ENCODE measurements at regions not wholly inside any gene's neighbourhood (a gene's known extent, or its start where the extent isn't known, plus 50 kb on each side); places are given as distances from the start of the nearest gene placed in this dataset.

- ChIA-PET CTCF (no interaction called here), POLR2A (no interaction called here)
- Mint-ChIP-seq H3K4me3 (no peak overlapping the region), H3K9me3 (peaks cover 2% of the 10 kb centered on the region), H3K36me3 (ENCODE audit: low read depth) (no peaks in the 10 kb centered on the region), H3K27me3 (no peaks in the 10 kb centered on the region), H3K27ac (no peak overlapping the region), H3K4me1 (ENCODE audit: low read depth) (no peaks in the 10 kb centered on the region)
- TF ChIP-seq CTCF (IDR thresholded peaks at IDR 0.05), result no peak
- no peak for ATAC-seq
- DNase-seq, result no peak
- intact Hi-C loops (cut with micrococcal nuclease), result no loop called here
Measured at GRCh38 chr12:127355061-127355841, 911.7 kb upstream of the TMEM132C start.

GRCh38 chr12:127358888-127359287 is 908.1 kb upstream of the TMEM132C start:
- TF ChIP-seq CTCF (IDR thresholded peaks at IDR 0.05), result no peak
- ATAC-seq, result no peak
- Mint-ChIP-seq H3K36me3 (ENCODE audit: low read depth) (no peaks in the 10 kb centered on the region), H3K27me3 (no peaks in the 10 kb centered on the region), H3K27ac (no peak overlapping the region), H3K4me1 (ENCODE audit: low read depth) (no peaks in the 10 kb centered on the region), H3K4me3 (no peak overlapping the region), H3K9me3 (no peaks in the 10 kb centered on the region)
- intact Hi-C loops (cut with micrococcal nuclease), result no loop called here
- CTCF ChIA-PET, result no interaction called here
- no peak for DNase-seq
- POLR2A ChIA-PET, result no interaction called here

GRCh38 chr12:127360580-127360979 is 906.4 kb upstream of the TMEM132C start:
- TF ChIP-seq CTCF (IDR thresholded peaks at IDR 0.05), result no peak
- Mint-ChIP-seq H3K36me3 (ENCODE audit: low read depth) (no peaks in the 10 kb centered on the region), H3K9me3 (peaks cover 2% of the 10 kb centered on the region), H3K27me3 (no peaks in the 10 kb centered on the region), H3K4me3 (no peak overlapping the region), H3K4me1 (ENCODE audit: low read depth) (no peaks in the 10 kb centered on the region), H3K27ac (no peak overlapping the region)
- intact Hi-C loops (cut with micrococcal nuclease), result no loop called here
- DNase-seq, result no peak
- ATAC-seq, result no peak
- CTCF ChIA-PET, result no interaction called here
- POLR2A ChIA-PET, result no interaction called here

- intact Hi-C loops (cut with micrococcal nuclease), result no loop called here
- H3K27me3 Mint-ChIP-seq, result no peaks in the 10 kb centered on the region
- DNase-seq (no peak), ATAC-seq (no peak)
- H3K9me3 Mint-ChIP-seq, result peaks cover 2% of the 10 kb centered on the region
- H3K4me3 Mint-ChIP-seq, result no peak overlapping the region
- ChIA-PET CTCF (no interaction called here), POLR2A (no interaction called here)
- no peak overlapping the region for H3K27ac Mint-ChIP-seq
- TF ChIP-seq CTCF (IDR thresholded peaks at IDR 0.05), result no peak
- no peaks in the 10 kb centered on the region for H3K4me1 Mint-ChIP-seq (ENCODE audit: low read depth)
- no peaks in the 10 kb centered on the region for H3K36me3 Mint-ChIP-seq (ENCODE audit: low read depth)
Measured at GRCh38 chr12:127362121-127362520, 904.8 kb upstream of the TMEM132C start.

- no peak overlapping the region for H3K27ac Mint-ChIP-seq
- ATAC-seq (no peak), DNase-seq (no peak)
- intact Hi-C loops (cut with micrococcal nuclease), result no loop called here
- H3K9me3 Mint-ChIP-seq, result peaks cover 2% of the 10 kb centered on the region
- no peaks in the 10 kb centered on the region for H3K4me1 Mint-ChIP-seq (ENCODE audit: low read depth)
- no peak overlapping the region for H3K4me3 Mint-ChIP-seq
- CTCF ChIA-PET, result no interaction called here
- H3K27me3 Mint-ChIP-seq, result no peaks in the 10 kb centered on the region
- POLR2A ChIA-PET, result no interaction called here
- TF ChIP-seq CTCF (IDR thresholded peaks at IDR 0.05), result no peak
- no peaks in the 10 kb centered on the region for H3K36me3 Mint-ChIP-seq (ENCODE audit: low read depth)
Measured at GRCh38 chr12:127363392-127363791, 903.6 kb upstream of the TMEM132C start.
